HepG2 (cell line): ENCODE measurements at regions not wholly inside any gene's neighbourhood (a gene's known extent, or its start where the extent isn't known, plus 50 kb on each side); places are given as distances from the start of the nearest gene placed in this dataset.
A peak's percentile ranks its signal among the peaks of the same experiment; 100 is the strongest.

ENCODE experiments used
- ARHGAP35 ChIP-seq: sonication (generic); formaldehyde crosslinking; IDR thresholded peaks from 2 replicates; pipeline ENCODE4 v1.9.0; 2022; ENCODE audit warnings: mild to moderate bottlenecking, inconsistent platforms, moderate library complexity, missing genetic modification reagents, borderline replicate concordance
- DPF2 ChIP-seq: sonication (generic); formaldehyde crosslinking; IDR thresholded peaks from 2 replicates; pipeline ENCODE4 v1.4.0; 2020; ENCODE audit warnings: mild to moderate bottlenecking, low read depth, missing genetic modification reagents, borderline replicate concordance
- LCORL ChIP-seq, 2 experiments: fragments of 450-650 bp in 1 of 2; sonication (generic) in 1 of 2; formaldehyde crosslinking in 1 of 2; IDR thresholded peaks; 2 replicates each; pipeline versions ENCODE4 v1.5.0 to v1.6.1; 2017 to 2020; ENCODE audit warnings: antibody characterized with exemption in 1 of 2, missing genetic modification reagents in 1 of 2
- MEF2D ChIP-seq: sonication (generic); formaldehyde crosslinking; IDR thresholded peaks from 2 replicates; pipeline ENCODE4 v1.5.1; 2020; ENCODE audit warnings: mild to moderate bottlenecking, missing genetic modification reagents
- MIER2 ChIP-seq: IDR thresholded peaks from 2 replicates; pipeline ENCODE4 v1.6.1; 2016; ENCODE audit warnings: missing biosample characterization, missing genetic modification reagents
- MLLT10 ChIP-seq: sonication (generic); formaldehyde crosslinking; IDR thresholded peaks from 2 replicates; pipeline ENCODE4 v1.4.0; 2020; ENCODE audit warnings: missing genetic modification reagents
- MYPOP ChIP-seq: sonication (generic); formaldehyde crosslinking; IDR thresholded peaks from 2 replicates; pipeline ENCODE4 v1.8.1; 2023; ENCODE audit warnings: mild to moderate bottlenecking, moderate library complexity, missing genetic modification reagents
- NCOR1 ChIP-seq: fragments of 200-600 bp; sonication (generic); IDR thresholded peaks from 2 replicates; pipeline ENCODE4 v1.7.0; 2017; ENCODE audit warnings: antibody characterized with exemption, low read length, borderline replicate concordance
- PAF1 ChIP-seq: IDR thresholded peaks from 2 replicates; pipeline ENCODE4 v1.6.1; 2016; ENCODE audit warnings: missing genetic modification reagents, missing compliant biosample characterization
- PHB2 ChIP-seq: fragments of 450-650 bp; IDR thresholded peaks from 2 replicates; pipeline ENCODE4 v1.6.1; 2018; ENCODE audit not compliant: partially characterized antibody
- PITX1 ChIP-seq: sonication (generic); formaldehyde crosslinking; IDR thresholded peaks from 2 replicates; pipeline ENCODE4 v1.5.1; 2020; ENCODE audit warnings: mild to moderate bottlenecking, missing genetic modification reagents
- SALL1 ChIP-seq: sonication (generic); formaldehyde crosslinking; IDR thresholded peaks from 2 replicates; pipeline ENCODE4 v1.8.0; 2022; ENCODE audit warnings: mild to moderate bottlenecking, missing genetic modification reagents
- SUZ12 ChIP-seq: fragments of 150-350 bp; IDR thresholded peaks from 2 replicates; pipeline ENCODE4 v1.6.1; 2014; ENCODE audit warnings: low read depth, low read length
- TEF ChIP-seq: sonication (generic); formaldehyde crosslinking; IDR thresholded peaks from 2 replicates; pipeline ENCODE4 v1.5.0; 2020; ENCODE audit warnings: missing genetic modification reagents
- TERF1 ChIP-seq: sonication (generic); formaldehyde crosslinking; IDR thresholded peaks from 2 replicates; pipeline ENCODE4 v1.8.0; 2022; ENCODE audit warnings: mild to moderate bottlenecking, missing genetic modification reagents, moderate library complexity
- TSC22D2 ChIP-seq: sonication (generic); formaldehyde crosslinking; IDR thresholded peaks from 2 replicates; pipeline ENCODE4 v1.5.1; 2020; ENCODE audit warnings: missing genetic modification reagents, mild to moderate bottlenecking, borderline replicate concordance
- ZBTB43 ChIP-seq: sonication (generic); formaldehyde crosslinking; conservative IDR thresholded peaks from 2 replicates; pipeline ENCODE4 v1.4.0; 2020; ENCODE audit warnings: missing genetic modification reagents
- ZMYM3 ChIP-seq: sonication (generic); formaldehyde crosslinking; IDR thresholded peaks from 2 replicates; pipeline ENCODE4 v1.5.1; 2020; ENCODE audit warnings: mild to moderate bottlenecking, missing genetic modification reagents
- ZNF232 ChIP-seq: sonication (generic); formaldehyde crosslinking; IDR thresholded peaks from 2 replicates; pipeline ENCODE4 v1.4.0; 2020; ENCODE audit warnings: missing genetic modification reagents, borderline replicate concordance
- ZNF326 ChIP-seq: sonication (generic); formaldehyde crosslinking; IDR thresholded peaks from 2 replicates; pipeline ENCODE4 v1.4.0; 2020; ENCODE audit warnings: missing genetic modification reagents, borderline replicate concordance
- ZNF670 ChIP-seq: sonication (generic); formaldehyde crosslinking; IDR thresholded peaks from 2 replicates; pipeline ENCODE4 v1.8.0; 2022; ENCODE audit warnings: mild to moderate bottlenecking, missing genetic modification reagents, borderline replicate concordance
- ZNF678 ChIP-seq: sonication (generic); formaldehyde crosslinking; IDR thresholded peaks from 2 replicates; pipeline ENCODE4 v1.4.0; 2020; ENCODE audit warnings: mild to moderate bottlenecking, missing genetic modification reagents
- ZNF883 ChIP-seq: sonication (generic); formaldehyde crosslinking; IDR thresholded peaks from 2 replicates; pipeline ENCODE4 v1.5.1; 2020; ENCODE audit warnings: mild to moderate bottlenecking, missing genetic modification reagents; ENCODE audit errors: not compliant biosample characterization

GRCh38 chr3:14322667-14323295 lies 79.6 kb upstream of the SLC6A6 start (continued):
- TF ChIP-seq ZBTB43 (CRISPR knock-in tag) (peak; percentile 79; the same call in 1 of the 2 replicates), ZNF670 (CRISPR knock-in tag) (peak; percentile 58; the same call in 1 of the 2 replicates), SUZ12 (no peak), ZNF678 (CRISPR knock-in tag) (no peak), ZMYM3 (CRISPR knock-in tag) (peak; percentile 90), TSC22D2 (CRISPR knock-in tag) (no peak), PHB2 (no peak), TEF (no peak), ARHGAP35 (CRISPR knock-in tag) (no peak), ZNF883 (CRISPR knock-in tag) (no peak), SALL1 (CRISPR knock-in tag) (peak; percentile 93), PAF1 (no peak), TERF1 (CRISPR knock-in tag) (no peak), ZNF232 (CRISPR knock-in tag) (0 out of 2 replicates have a peak, but pooled peaks have one; percentile 49), MLLT10 (no peak), NCOR1 (peak; percentile 82), DPF2 (CRISPR knock-in tag) (0 out of 2 replicates have a peak, but pooled peaks have one; percentile 38), MIER2 (CRISPR knock-in tag) (peak; percentile 16; the same call in 1 of the 2 replicates), PITX1 (CRISPR knock-in tag) (peak; percentile 86), LCORL (IDR thresholded peaks at IDR 0.05) (no peak), LCORL (CRISPR knock-in tag; IDR thresholded peaks at IDR 0.05) (peak; percentile 52; the same call in 1 of the 2 replicates), ZNF326 (CRISPR knock-in tag) (no peak), MYPOP (CRISPR knock-in tag) (no peak; the same call in 1 of the 2 replicates), MEF2D (CRISPR knock-in tag) (no peak; the same call in 1 of the 2 replicates)
